Tibial nerve (tissue), 4 donors: ENCODE measurements at regions not wholly inside any gene's neighbourhood (a gene's known extent, or its start where the extent isn't known, plus 50 kb on each side); places are given as distances from the start of the nearest gene placed in this dataset.
"Not testable (repeated sequence)": the region's sequence is repeated elsewhere in the genome, so short reads cannot be mapped to it uniquely, and the experiment has no call there.

ENCODE experiments used
- EP300 ChIP-seq, 2 donors: sonication (generic); formaldehyde crosslinking; IDR thresholded peaks; one replicate each; pipeline ENCODE4 v1.6.1; 2017; ENCODE audit warnings: antibody characterized with exemption in 2 of 2, mild to moderate bottlenecking in 1 of 2
- POLR2A ChIP-seq, 2 donors: fragments of 450-650 bp; IDR thresholded peaks; one replicate each; pipeline ENCODE4 v1.6.1; 2017; ENCODE audit warnings: antibody characterized with exemption in 2 of 2, mild to moderate bottlenecking in 2 of 2, moderate library complexity in 2 of 2
- TF ChIP-seq, protein P1 (sequence below), 5 experiments: fragments of 200-600 bp in 3 of 5; fragments of 450-650 bp in 2 of 5; sonication (generic) in 3 of 5; IDR thresholded peaks; one replicate each; pipeline ENCODE4 v1.5.1; 2016 to 2019; ENCODE audit warnings: antibody characterized with exemption in 5 of 5, mild to moderate bottlenecking in 3 of 5, moderate library complexity in 2 of 5

DNA sequence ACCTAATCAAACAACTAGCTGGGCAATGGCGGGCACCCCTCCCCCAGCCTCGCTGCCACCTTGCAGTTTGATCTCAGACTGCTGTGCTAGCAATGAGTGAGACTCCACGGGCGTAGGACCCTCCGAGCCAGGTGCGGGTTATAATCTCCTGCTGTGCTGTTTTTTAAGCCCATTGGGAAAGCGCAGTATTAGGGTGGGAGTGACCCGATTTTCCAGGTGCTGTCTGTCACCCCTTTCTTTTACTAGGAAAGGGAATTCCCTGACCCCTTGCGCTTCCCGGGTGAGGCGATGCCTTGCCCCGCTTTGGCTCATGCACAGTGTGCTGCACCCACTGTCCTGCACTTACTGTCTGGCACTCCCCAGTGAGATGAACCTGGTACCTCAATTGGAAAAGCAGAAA, 163.3 kb upstream of the GHR start:
- TF ChIP-seq, protein P1, sequence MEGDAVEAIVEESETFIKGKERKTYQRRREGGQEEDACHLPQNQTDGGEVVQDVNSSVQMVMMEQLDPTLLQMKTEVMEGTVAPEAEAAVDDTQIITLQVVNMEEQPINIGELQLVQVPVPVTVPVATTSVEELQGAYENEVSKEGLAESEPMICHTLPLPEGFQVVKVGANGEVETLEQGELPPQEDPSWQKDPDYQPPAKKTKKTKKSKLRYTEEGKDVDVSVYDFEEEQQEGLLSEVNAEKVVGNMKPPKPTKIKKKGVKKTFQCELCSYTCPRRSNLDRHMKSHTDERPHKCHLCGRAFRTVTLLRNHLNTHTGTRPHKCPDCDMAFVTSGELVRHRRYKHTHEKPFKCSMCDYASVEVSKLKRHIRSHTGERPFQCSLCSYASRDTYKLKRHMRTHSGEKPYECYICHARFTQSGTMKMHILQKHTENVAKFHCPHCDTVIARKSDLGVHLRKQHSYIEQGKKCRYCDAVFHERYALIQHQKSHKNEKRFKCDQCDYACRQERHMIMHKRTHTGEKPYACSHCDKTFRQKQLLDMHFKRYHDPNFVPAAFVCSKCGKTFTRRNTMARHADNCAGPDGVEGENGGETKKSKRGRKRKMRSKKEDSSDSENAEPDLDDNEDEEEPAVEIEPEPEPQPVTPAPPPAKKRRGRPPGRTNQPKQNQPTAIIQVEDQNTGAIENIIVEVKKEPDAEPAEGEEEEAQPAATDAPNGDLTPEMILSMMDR (IDR thresholded peaks at IDR 0.05): not testable (repeated sequence)
- TF ChIP-seq POLR2A, EP300 (IDR thresholded peaks at IDR 0.05): not testable (repeated sequence)
